Neural cell (in vitro differentiated cells): ENCODE measurements at regions not wholly inside any gene's neighbourhood (a gene's known extent, or its start where the extent isn't known, plus 50 kb on each side); places are given as distances from the start of the nearest gene placed in this dataset.

Experiments
- H2AFZ ChIP-seq: fragments of 200-600, 300-800 bp; sonication (generic), shearing (Covaris generic); 2 replicates; pipeline ENCODE4 v1.6.0; 2014; ENCODE audit warnings: low read depth, mild to moderate bottlenecking, antibody characterized with exemption, low read length, moderate library complexity
- H3F3A ChIP-seq: fragments of 200-600 bp; shearing (Covaris generic); 2 replicates; pipeline ENCODE4 v1.6.1; 2016; ENCODE audit warnings: mild to moderate bottlenecking, moderate library complexity, mixed read lengths, antibody characterized with exemption, low read length; ENCODE audit not compliant: insufficient read depth, poor library complexity, severe bottlenecking
- H3K27ac ChIP-seq: fragments of 200-600, 300-800 bp; sonication (generic), shearing (Covaris generic); 2 replicates; pipeline ENCODE4 v1.5.1; 2014; ENCODE audit warnings: mild to moderate bottlenecking, low read length, moderate library complexity
- H3K27me3 ChIP-seq: fragments of 300-800, 200-600 bp; sonication (generic), shearing (Covaris generic); 2 replicates; pipeline ENCODE4 v1.6.0; 2014; ENCODE audit warnings: mild to moderate bottlenecking, low read depth, low read length, moderate library complexity; ENCODE audit not compliant: insufficient read depth
- H3K36me3 ChIP-seq: fragments of 300-800, 200-600 bp; sonication (generic), shearing (Covaris generic); 2 replicates; pipeline ENCODE4 v1.5.1; 2014; ENCODE audit warnings: mild to moderate bottlenecking, antibody characterized with exemption, low read length, moderate library complexity; ENCODE audit not compliant: insufficient read depth
- H3K4me2 ChIP-seq: fragments of 300-800, 200-600 bp; sonication (generic), shearing (Covaris generic); 2 replicates; pipeline ENCODE4 v1.6.0; 2014; ENCODE audit warnings: mild to moderate bottlenecking, low read length
- H3K4me3 ChIP-seq: fragments of 300-800, 200-600 bp; sonication (generic), shearing (Covaris generic); 2 replicates; pipeline ENCODE4 v1.5.1; 2014; ENCODE audit warnings: mild to moderate bottlenecking, low read length, moderate library complexity
- H3K79me2 ChIP-seq: fragments of 200-600 bp; shearing (Covaris generic); replicated peaks from 2 replicates; pipeline ENCODE4 v1.6.0; 2014; ENCODE audit warnings: mild to moderate bottlenecking, low read length, moderate library complexity; ENCODE audit not compliant: insufficient read depth
- H3K9ac ChIP-seq: fragments of 300-800, 200-600 bp; sonication (generic), shearing (Covaris generic); 2 replicates; pipeline ENCODE4 v1.6.1; 2016; ENCODE audit warnings: mild to moderate bottlenecking, low read length, mixed read lengths
- H3K9me2 ChIP-seq: fragments of 200-600 bp; shearing (Covaris generic); 2 replicates; pipeline ENCODE4 v1.6.1; 2016; ENCODE audit warnings: mild to moderate bottlenecking, low read length, mixed read lengths; ENCODE audit not compliant: insufficient read depth
- H3K9me3 ChIP-seq: fragments of 200-600, 300-800 bp; sonication (generic), shearing (Covaris generic); 2 replicates; pipeline ENCODE4 v1.6.1; 2016; ENCODE audit warnings: mild to moderate bottlenecking, mixed run types, low read length, moderate library complexity, mixed read lengths
- H4K20me1 ChIP-seq: fragments of 200-600 bp; shearing (Covaris generic); 2 replicates; pipeline ENCODE4 v1.6.1; 2016; ENCODE audit warnings: mild to moderate bottlenecking, mixed run types; ENCODE audit not compliant: insufficient read depth
- EP300 ChIP-seq: fragments of 450-650 bp; conservative IDR thresholded peaks from 2 replicates; pipeline ENCODE4 v1.6.1; 2014; ENCODE audit warnings: antibody characterized with exemption, mild to moderate bottlenecking, moderate library complexity; ENCODE audit not compliant: poor library complexity, severe bottlenecking
- EZH2 ChIP-seq: fragments of 200-600, 300-800 bp; shearing (Covaris generic), sonication (generic); IDR thresholded peaks from 2 replicates; pipeline ENCODE4 v1.6.1; 2014; ENCODE audit warnings: antibody characterized with exemption, low read length, borderline replicate concordance, mild to moderate bottlenecking; ENCODE audit not compliant: insufficient read depth, poor library complexity, severe bottlenecking
- MXI1 ChIP-seq: fragments of 450-650 bp; conservative IDR thresholded peaks from 2 replicates; pipeline ENCODE4 v1.6.1; 2014; ENCODE audit warnings: antibody characterized with exemption, mild to moderate bottlenecking; ENCODE audit not compliant: poor library complexity, severe bottlenecking
- POLR2AphosphoS5 ChIP-seq: IDR thresholded peaks from 2 replicates; pipeline ENCODE4 v1.6.1; 2012
- RAD21 ChIP-seq: fragments of 450-650 bp; conservative IDR thresholded peaks from 2 replicates; pipeline ENCODE4 v1.6.1; 2014; ENCODE audit warnings: antibody characterized with exemption, mild to moderate bottlenecking, moderate library complexity
- SMC3 ChIP-seq: fragments of 450-650 bp; conservative IDR thresholded peaks from 2 replicates; pipeline ENCODE4 v1.6.1; 2014; ENCODE audit warnings: antibody characterized with exemption, mild to moderate bottlenecking, moderate library complexity; ENCODE audit not compliant: poor library complexity
- TAF1 ChIP-seq: IDR thresholded peaks from 2 replicates; pipeline ENCODE4 v1.6.1; 2012; ENCODE audit warnings: low read depth
- TF ChIP-seq, protein P1 (sequence below): fragments of 450-650 bp; IDR thresholded peaks from 2 replicates; pipeline ENCODE4 v1.5.1; 2014; ENCODE audit warnings: antibody characterized with exemption, mild to moderate bottlenecking, moderate library complexity; ENCODE audit not compliant: poor library complexity, severe bottlenecking
- TF ChIP-seq, protein P2 (sequence below): IDR thresholded peaks from 2 replicates; pipeline ENCODE4 v1.6.1; 2012; ENCODE audit warnings: borderline replicate concordance

DNA sequence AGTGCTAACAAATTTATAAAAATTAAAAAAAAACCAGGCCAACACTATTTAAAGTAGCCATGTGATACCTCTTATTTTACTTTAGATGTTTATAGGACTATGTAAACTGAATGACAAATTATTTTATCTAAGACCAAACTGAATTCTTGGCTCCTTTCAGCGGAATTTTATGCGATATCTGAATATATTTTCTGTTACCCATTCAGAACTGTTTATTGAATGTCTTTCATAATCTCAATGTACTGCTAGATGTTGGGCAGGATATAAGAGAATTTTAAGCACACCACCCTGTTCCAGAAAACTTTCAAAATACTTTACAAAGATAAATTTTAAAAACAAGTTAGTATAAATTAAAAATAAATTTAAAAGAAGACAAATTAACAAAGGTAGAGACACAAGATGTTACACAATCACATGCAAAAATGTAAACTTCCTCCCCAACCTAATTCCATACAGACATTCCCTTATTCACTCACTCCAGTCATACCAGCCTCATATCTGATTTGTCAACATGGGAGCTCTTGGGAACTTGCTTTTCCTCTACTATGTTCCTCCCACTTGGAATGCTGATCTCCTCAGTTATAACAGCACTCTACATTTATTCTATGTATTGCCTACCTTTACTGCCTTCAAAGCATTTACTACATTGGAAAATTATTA lies 154.6 kb upstream of the MBNL1 start:
- H3K79me2 ChIP-seq = no peaks in the 10 kb centered on the region
- TF ChIP-seq EZH2 = no peak
- no peaks in the 10 kb centered on the region for H3K27me3 ChIP-seq
- no peak overlapping the region for H3K4me3 ChIP-seq
- H3K9me3 ChIP-seq = no peaks in the 10 kb centered on the region
- no peaks in the 10 kb centered on the region for H4K20me1 ChIP-seq
- no peak overlapping the region for H2AFZ ChIP-seq
- no peaks in the 10 kb centered on the region for H3F3A ChIP-seq
- no peak overlapping the region for H3K9ac ChIP-seq
- H3K4me2 ChIP-seq = no peak overlapping the region
- no peaks in the 10 kb centered on the region for H3K9me2 ChIP-seq
- no peaks in the 10 kb centered on the region for H3K36me3 ChIP-seq
- H3K27ac ChIP-seq = no peak overlapping the region

DNA sequence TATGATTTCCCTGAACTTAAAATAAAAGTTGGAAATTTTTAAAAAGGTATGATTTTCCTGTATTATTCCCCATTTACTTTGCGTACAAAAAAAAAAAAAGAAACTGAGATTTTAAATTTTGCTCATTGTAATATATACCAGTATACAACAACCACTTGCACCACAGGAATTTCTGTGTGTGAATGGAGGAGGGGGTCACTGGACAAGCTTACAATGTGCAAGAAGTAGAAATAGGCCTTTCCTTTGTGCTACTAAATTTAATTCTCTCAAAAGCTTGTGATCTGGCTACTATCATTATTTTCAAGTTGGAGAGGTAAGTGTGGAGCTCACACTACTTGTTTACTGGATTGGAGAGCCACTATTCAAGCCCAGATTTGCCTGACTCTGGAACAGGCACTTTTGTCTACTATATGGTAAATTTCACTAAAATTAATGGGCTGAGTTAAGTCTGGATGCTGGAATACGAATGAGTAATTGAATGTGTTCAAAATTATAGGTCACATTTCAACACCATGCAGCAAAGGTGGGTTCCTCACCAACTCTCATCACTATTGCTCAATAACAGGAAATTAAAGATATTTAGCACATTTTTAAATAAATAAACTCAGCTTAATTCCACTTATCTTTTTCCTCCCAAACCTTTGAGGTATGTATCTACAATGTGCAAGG lies 148.0 kb upstream of the MBNL1 start:
- no peak overlapping the region for H3K9ac ChIP-seq
- no peaks in the 10 kb centered on the region for H3K9me3 ChIP-seq
- H3K36me3 ChIP-seq = no peaks in the 10 kb centered on the region
- no peaks in the 10 kb centered on the region for H3K9me2 ChIP-seq
- no peaks in the 10 kb centered on the region for H3F3A ChIP-seq
- no peak overlapping the region for H3K27ac ChIP-seq
- H3K4me2 ChIP-seq = no peak overlapping the region
- no peak overlapping the region for H2AFZ ChIP-seq
- no peaks in the 10 kb centered on the region for H3K27me3 ChIP-seq
- TF ChIP-seq EZH2 (no peak), TAF1 (no peak), SMC3 (no peak), RAD21 (no peak), EP300 (no peak), MXI1 (no peak), POLR2AphosphoS5 (no peak)
- TF ChIP-seq, protein P1, sequence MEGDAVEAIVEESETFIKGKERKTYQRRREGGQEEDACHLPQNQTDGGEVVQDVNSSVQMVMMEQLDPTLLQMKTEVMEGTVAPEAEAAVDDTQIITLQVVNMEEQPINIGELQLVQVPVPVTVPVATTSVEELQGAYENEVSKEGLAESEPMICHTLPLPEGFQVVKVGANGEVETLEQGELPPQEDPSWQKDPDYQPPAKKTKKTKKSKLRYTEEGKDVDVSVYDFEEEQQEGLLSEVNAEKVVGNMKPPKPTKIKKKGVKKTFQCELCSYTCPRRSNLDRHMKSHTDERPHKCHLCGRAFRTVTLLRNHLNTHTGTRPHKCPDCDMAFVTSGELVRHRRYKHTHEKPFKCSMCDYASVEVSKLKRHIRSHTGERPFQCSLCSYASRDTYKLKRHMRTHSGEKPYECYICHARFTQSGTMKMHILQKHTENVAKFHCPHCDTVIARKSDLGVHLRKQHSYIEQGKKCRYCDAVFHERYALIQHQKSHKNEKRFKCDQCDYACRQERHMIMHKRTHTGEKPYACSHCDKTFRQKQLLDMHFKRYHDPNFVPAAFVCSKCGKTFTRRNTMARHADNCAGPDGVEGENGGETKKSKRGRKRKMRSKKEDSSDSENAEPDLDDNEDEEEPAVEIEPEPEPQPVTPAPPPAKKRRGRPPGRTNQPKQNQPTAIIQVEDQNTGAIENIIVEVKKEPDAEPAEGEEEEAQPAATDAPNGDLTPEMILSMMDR = no peak
- TF ChIP-seq, protein P2, sequence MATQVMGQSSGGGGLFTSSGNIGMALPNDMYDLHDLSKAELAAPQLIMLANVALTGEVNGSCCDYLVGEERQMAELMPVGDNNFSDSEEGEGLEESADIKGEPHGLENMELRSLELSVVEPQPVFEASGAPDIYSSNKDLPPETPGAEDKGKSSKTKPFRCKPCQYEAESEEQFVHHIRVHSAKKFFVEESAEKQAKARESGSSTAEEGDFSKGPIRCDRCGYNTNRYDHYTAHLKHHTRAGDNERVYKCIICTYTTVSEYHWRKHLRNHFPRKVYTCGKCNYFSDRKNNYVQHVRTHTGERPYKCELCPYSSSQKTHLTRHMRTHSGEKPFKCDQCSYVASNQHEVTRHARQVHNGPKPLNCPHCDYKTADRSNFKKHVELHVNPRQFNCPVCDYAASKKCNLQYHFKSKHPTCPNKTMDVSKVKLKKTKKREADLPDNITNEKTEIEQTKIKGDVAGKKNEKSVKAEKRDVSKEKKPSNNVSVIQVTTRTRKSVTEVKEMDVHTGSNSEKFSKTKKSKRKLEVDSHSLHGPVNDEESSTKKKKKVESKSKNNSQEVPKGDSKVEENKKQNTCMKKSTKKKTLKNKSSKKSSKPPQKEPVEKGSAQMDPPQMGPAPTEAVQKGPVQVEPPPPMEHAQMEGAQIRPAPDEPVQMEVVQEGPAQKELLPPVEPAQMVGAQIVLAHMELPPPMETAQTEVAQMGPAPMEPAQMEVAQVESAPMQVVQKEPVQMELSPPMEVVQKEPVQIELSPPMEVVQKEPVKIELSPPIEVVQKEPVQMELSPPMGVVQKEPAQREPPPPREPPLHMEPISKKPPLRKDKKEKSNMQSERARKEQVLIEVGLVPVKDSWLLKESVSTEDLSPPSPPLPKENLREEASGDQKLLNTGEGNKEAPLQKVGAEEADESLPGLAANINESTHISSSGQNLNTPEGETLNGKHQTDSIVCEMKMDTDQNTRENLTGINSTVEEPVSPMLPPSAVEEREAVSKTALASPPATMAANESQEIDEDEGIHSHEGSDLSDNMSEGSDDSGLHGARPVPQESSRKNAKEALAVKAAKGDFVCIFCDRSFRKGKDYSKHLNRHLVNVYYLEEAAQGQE = no peak
- H3K79me2 ChIP-seq = no peaks in the 10 kb centered on the region
- H3K4me3 ChIP-seq = no peak overlapping the region
- no peaks in the 10 kb centered on the region for H4K20me1 ChIP-seq
